Astrocyte (in vitro differentiated cells and primary cell): ENCODE measurements at regions not wholly inside any gene's neighbourhood (a gene's known extent, or its start where the extent isn't known, plus 50 kb on each side); places are given as distances from the start of the nearest gene placed in this dataset.

Experiments used
- DNase-seq: peaks from one replicate; pipeline ENCODE4 v3.0.0-alpha.2; 2010; ENCODE audit warnings: low read depth
- FAIRE-seq: peaks from 2 replicates; lab custom pipeline; 2011; peaks lifted over from hg19 to GRCh38; lab: Jason Lieb, UNC
- H2AFZ ChIP-seq: 2 replicates; pipeline ENCODE4 v1.6.0; 2012; ENCODE audit warnings: low read depth, low read length, inconsistent platforms
- H3K27ac ChIP-seq: 2 replicates; pipeline ENCODE4 v1.5.1; 2011; ENCODE audit warnings: low read depth, low read length, inconsistent platforms
- H3K27me3 ChIP-seq: 2 replicates; pipeline ENCODE4 v1.6.0; 2011; ENCODE audit warnings: low read length, inconsistent platforms; ENCODE audit not compliant: insufficient read depth
- H3K36me3 ChIP-seq: 2 replicates; pipeline ENCODE4 v1.5.1; 2011; ENCODE audit warnings: low read length, inconsistent platforms; ENCODE audit not compliant: insufficient read depth
- H3K4me1 ChIP-seq: 2 replicates; pipeline ENCODE4 v1.5.1; 2011; ENCODE audit warnings: low read length, inconsistent platforms; ENCODE audit not compliant: insufficient read depth
- H3K4me2 ChIP-seq: 2 replicates; pipeline ENCODE4 v1.6.0; 2012; ENCODE audit warnings: low read length, inconsistent platforms
- H3K4me3 ChIP-seq: 2 replicates; pipeline ENCODE4 v1.5.1; 2011; ENCODE audit warnings: low read depth, mild to moderate bottlenecking, low read length, inconsistent platforms; ENCODE audit not compliant: insufficient read depth
- H3K79me2 ChIP-seq: 2 replicates; pipeline ENCODE4 v1.6.0; 2012; ENCODE audit warnings: mild to moderate bottlenecking, low read length, inconsistent platforms; ENCODE audit not compliant: insufficient read depth
- H3K9ac ChIP-seq: 2 replicates; pipeline ENCODE4 v1.6.0; 2012; ENCODE audit warnings: mild to moderate bottlenecking, low read length, inconsistent platforms
- H3K9me3 ChIP-seq: 2 replicates; pipeline ENCODE4 v1.5.1; 2012; ENCODE audit warnings: low read depth, mild to moderate bottlenecking, low read length, inconsistent platforms; ENCODE audit not compliant: insufficient read depth
- H4K20me1 ChIP-seq: 2 replicates; pipeline ENCODE4 v1.6.0; 2012; ENCODE audit warnings: low read length, inconsistent platforms; ENCODE audit not compliant: insufficient read depth
- H3K27ac Mint-ChIP-seq: one replicate; pipeline ENCODE4 v1.8.0; 2021; ENCODE audit warnings: mild to moderate bottlenecking, mixed read lengths; ENCODE audit not compliant: unreplicated experiment
- H3K27me3 Mint-ChIP-seq: one replicate; pipeline ENCODE4 v1.8.0; 2021; ENCODE audit warnings: low read depth, mixed read lengths; ENCODE audit not compliant: unreplicated experiment
- H3K36me3 Mint-ChIP-seq: one replicate; pipeline ENCODE4 v1.8.0; 2021; ENCODE audit warnings: low read depth, mixed read lengths; ENCODE audit not compliant: unreplicated experiment
- H3K4me1 Mint-ChIP-seq: one replicate; pipeline ENCODE4 v1.8.0; 2021; ENCODE audit warnings: low read depth, mixed read lengths; ENCODE audit not compliant: unreplicated experiment
- H3K4me3 Mint-ChIP-seq: one replicate; pipeline ENCODE4 v1.8.0; 2021; ENCODE audit warnings: mild to moderate bottlenecking, moderate library complexity, mixed read lengths; ENCODE audit not compliant: unreplicated experiment
- H3K9me3 Mint-ChIP-seq: one replicate; pipeline ENCODE4 v1.8.0; 2021; ENCODE audit warnings: mild to moderate bottlenecking, mixed read lengths; ENCODE audit not compliant: unreplicated experiment
- CTCF ChIP-seq: IDR thresholded peaks from 2 replicates; pipeline ENCODE4 v1.5.1; 2011; ENCODE audit warnings: low read depth, mild to moderate bottlenecking, inconsistent platforms, low read length, moderate library complexity; ENCODE audit not compliant: insufficient read depth
- EZH2 ChIP-seq: IDR thresholded peaks from 2 replicates; pipeline ENCODE4 v1.6.1; 2012; ENCODE audit warnings: mild to moderate bottlenecking, low read length, inconsistent platforms; ENCODE audit not compliant: insufficient read depth

- no peak for FAIRE-seq
- TF ChIP-seq CTCF = no peak
- no peak for TF ChIP-seq EZH2
Observed at GRCh38 chr2:54053830-54054229, 61.6 kb upstream of the ACYP2 start.

GRCh38 chr2:54052825-54053718 lies 62.3 kb upstream of the ACYP2 start:
- no peaks in the 10 kb centered on the region for H3K36me3 ChIP-seq
- no peak for DNase-seq
- H2AFZ ChIP-seq = no peak overlapping the region
- H3K4me2 ChIP-seq = no peak overlapping the region
- H3K27ac Mint-ChIP-seq = no peak overlapping the region
- H3K4me3 Mint-ChIP-seq = no peak overlapping the region
- no peak overlapping the region for H3K27ac ChIP-seq
- H3K36me3 Mint-ChIP-seq = no peaks in the 10 kb centered on the region
- peaks cover under 1% of the 10 kb centered on the region for H3K4me1 ChIP-seq
- H3K27me3 ChIP-seq = no peaks in the 10 kb centered on the region
- H3K4me3 ChIP-seq = no peak overlapping the region
- FAIRE-seq = no peak
- no peaks in the 10 kb centered on the region for H3K79me2 ChIP-seq
- H4K20me1 ChIP-seq = no peaks in the 10 kb centered on the region
- no peak overlapping the region for H3K9ac ChIP-seq
- TF ChIP-seq CTCF = no peak
- no peaks in the 10 kb centered on the region for H3K9me3 Mint-ChIP-seq
- H3K27me3 Mint-ChIP-seq = no peaks in the 10 kb centered on the region
- no peaks in the 10 kb centered on the region for H3K4me1 Mint-ChIP-seq
- no peaks in the 10 kb centered on the region for H3K9me3 ChIP-seq

More at GRCh38 chr2:54053830-54054229, 61.6 kb upstream of the ACYP2 start:
- Histone ChIP-seq H3K4me2 (no peak overlapping the region), H2AFZ (no peak overlapping the region), H3K79me2 (no peaks in the 10 kb centered on the region), H3K4me1 (no peaks in the 10 kb centered on the region), H4K20me1 (no peaks in the 10 kb centered on the region), H3K36me3 (no peaks in the 10 kb centered on the region), H3K27ac (no peak overlapping the region), H3K9ac (no peak overlapping the region), H3K27me3 (no peaks in the 10 kb centered on the region), H3K9me3 (no peaks in the 10 kb centered on the region), H3K4me3 (no peak overlapping the region)
- H3K27me3 Mint-ChIP-seq = no peaks in the 10 kb centered on the region
- no peak overlapping the region for H3K4me3 Mint-ChIP-seq
- H3K27ac Mint-ChIP-seq = no peak overlapping the region
- no peak for DNase-seq
- no peaks in the 10 kb centered on the region for H3K9me3 Mint-ChIP-seq
- H3K36me3 Mint-ChIP-seq = no peaks in the 10 kb centered on the region
- no peaks in the 10 kb centered on the region for H3K4me1 Mint-ChIP-seq

- TF ChIP-seq EZH2 (no peak), CTCF (no peak)
- H3K27ac Mint-ChIP-seq = no peak overlapping the region
- no peak overlapping the region for H3K4me3 Mint-ChIP-seq
- no peaks in the 10 kb centered on the region for H3K36me3 ChIP-seq
- no peak overlapping the region for H3K27ac ChIP-seq
- H4K20me1 ChIP-seq = no peaks in the 10 kb centered on the region
- H3K9me3 ChIP-seq = no peaks in the 10 kb centered on the region
- H3K36me3 Mint-ChIP-seq = no peaks in the 10 kb centered on the region
- no peak overlapping the region for H3K9ac ChIP-seq
- H3K4me1 ChIP-seq = peaks cover 10% of the 10 kb centered on the region
- no peak for DNase-seq
- no peak for FAIRE-seq
- H3K27me3 ChIP-seq = no peaks in the 10 kb centered on the region
- H3K27me3 Mint-ChIP-seq = no peaks in the 10 kb centered on the region
- no peak overlapping the region for H3K4me3 ChIP-seq
- no peaks in the 10 kb centered on the region for H3K79me2 ChIP-seq
- no peak overlapping the region for H2AFZ ChIP-seq
- no peak overlapping the region for H3K4me2 ChIP-seq
- peaks cover 3% of the 10 kb centered on the region for H3K4me1 Mint-ChIP-seq
- no peaks in the 10 kb centered on the region for H3K9me3 Mint-ChIP-seq
Observed at GRCh38 chr2:54050445-54050844, 65.0 kb upstream of the ACYP2 start.
